Activated CD4-positive, alpha-beta T cell treated with anti-CD3 and anti-CD28 coated beads for 48 hours (primary cell): ENCODE measurements at regions not wholly inside any gene's neighbourhood (a gene's known extent, or its start where the extent isn't known, plus 50 kb on each side); places are given as distances from the start of the nearest gene placed in this dataset.

Experiments used
- DNase-seq: peaks from one replicate; pipeline ENCODE4 v3.0.0-alpha.2; 2020

GRCh38 chr14:24692382-24693352, 58.7 kb upstream of the GZMB start:
- DNase-seq: peak; percentile 59

GRCh38 chr14:24690492-24690891, 56.5 kb upstream of the GZMB start:
- no peak for DNase-seq

DNA sequence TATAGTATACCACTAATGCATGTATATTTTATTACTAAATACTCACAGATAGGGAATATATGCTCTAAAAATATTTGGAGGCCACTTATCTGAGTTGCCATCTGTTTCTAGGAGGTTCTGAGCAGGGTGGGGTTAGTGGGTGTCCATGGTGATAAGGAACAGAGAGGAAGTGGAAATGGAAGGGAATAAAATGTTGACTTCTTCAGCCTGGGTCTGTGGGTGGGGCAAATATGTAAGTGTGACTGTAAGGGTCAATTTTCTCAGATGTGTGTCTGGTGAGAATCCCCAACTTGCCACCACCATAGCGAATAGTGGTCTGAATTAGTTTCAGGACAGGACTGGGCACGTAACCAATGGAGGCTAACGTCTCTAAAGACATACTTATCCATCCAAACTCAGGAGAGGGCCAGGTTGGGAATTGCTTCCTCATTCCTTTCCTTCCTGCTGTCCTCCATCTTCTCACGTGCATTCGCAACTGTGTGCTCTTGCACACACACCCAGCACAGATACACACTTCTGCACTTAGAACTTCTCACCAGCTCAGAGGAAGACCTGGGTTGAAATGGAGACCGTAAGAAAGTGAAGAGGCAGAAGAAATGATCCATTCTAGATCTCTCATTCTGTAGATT, 54.2 kb upstream of the GZMB start:
- DNase-seq: no peak
